HEK293 (cell line): ENCODE measurements at regions not wholly inside any gene's neighbourhood (a gene's known extent, or its start where the extent isn't known, plus 50 kb on each side); places are given as distances from the start of the nearest gene placed in this dataset.

Source experiments
- CTCF ChIA-PET: fragments of 350-600 bp; formaldehyde crosslinking; extraction: SDS; loops from one replicate; lab custom pipeline; 2021; ENCODE audit warnings: antibody characterized with exemption; lab: Yijun Ruan, JAX
- POLR2A ChIA-PET: fragments of 300-600 bp; formaldehyde crosslinking; extraction: SDS; loops from one replicate; lab custom pipeline; 2020; ENCODE audit warnings: antibody characterized with exemption, inconsistent platforms; lab: Yijun Ruan, JAX
- H3K27ac ChIP-seq: fragments of 200-500 bp; sonication (Bioruptor generic); 2 replicates; pipeline ENCODE4 v1.5.1; 2014; ENCODE audit warnings: low read depth, low read length, control low read depth, inconsistent platforms; ENCODE audit errors: extremely low read depth
- H3K36me3 ChIP-seq, 2 experiments: fragments of 200-500 bp in 1 of 2; sonication (Bioruptor generic) in 1 of 2; 1 replicate in 1 of 2; 2 replicates in 1 of 2; pipeline ENCODE4 v1.5.1; 2014 to 2017; ENCODE audit warnings: inconsistent platforms in 2 of 2, low read length in 2 of 2; ENCODE audit not compliant: control insufficient read depth in 2 of 2, insufficient read depth in 1 of 2
- H3K4me1 ChIP-seq: fragments of 200-500 bp; sonication (Bioruptor generic); 2 replicates; pipeline ENCODE4 v1.5.1; 2014; ENCODE audit warnings: mild to moderate bottlenecking, low read length, inconsistent platforms; ENCODE audit not compliant: control insufficient read depth, insufficient read depth
- H3K4me3 ChIP-seq: 2 replicates; pipeline ENCODE4 v1.5.1; 2011; ENCODE audit warnings: low read depth, mild to moderate bottlenecking, control low read depth, low read length, moderate library complexity
- H3K9me3 ChIP-seq: fragments of 200-500 bp; sonication (Bioruptor generic); 2 replicates; pipeline ENCODE4 v1.5.1; 2014; ENCODE audit warnings: low read depth, low read length, inconsistent platforms; ENCODE audit not compliant: control insufficient read depth, insufficient read depth
- EGR2 ChIP-seq: fragments of 450-650 bp; formaldehyde crosslinking; IDR thresholded peaks from 2 replicates; pipeline ENCODE4 v1.5.1; 2016; ENCODE audit warnings: low read depth, missing biosample characterization, missing genetic modification characterization
- HOXC10 ChIP-seq: sonication (generic); formaldehyde crosslinking; IDR thresholded peaks from 2 replicates; pipeline ENCODE4 v1.8.1; 2023; ENCODE audit warnings: mild to moderate bottlenecking, missing genetic modification reagents
- MZF1 ChIP-seq: fragments of 450-650 bp; formaldehyde crosslinking; IDR thresholded peaks from 2 replicates; pipeline ENCODE4 v1.5.1; 2017; ENCODE audit warnings: missing biosample characterization, missing genetic modification characterization, borderline replicate concordance
- OSR2 ChIP-seq: fragments of 450-650 bp; formaldehyde crosslinking; IDR thresholded peaks from 2 replicates; pipeline ENCODE4 v1.5.1; 2016; ENCODE audit warnings: missing biosample characterization, missing genetic modification characterization
- PRDM1 ChIP-seq: fragments of 450-650 bp; formaldehyde crosslinking; IDR thresholded peaks from 2 replicates; pipeline ENCODE4; 2016; ENCODE audit warnings: missing biosample characterization, missing genetic modification characterization
- SALL2 ChIP-seq: fragments of 450-650 bp; formaldehyde crosslinking; IDR thresholded peaks from 2 replicates; pipeline ENCODE4 v1.5.0; 2017; ENCODE audit warnings: missing biosample characterization, mild to moderate bottlenecking, missing genetic modification characterization, borderline replicate concordance
- SETDB1 ChIP-seq: IDR thresholded peaks from one replicate; pipeline ENCODE4 v1.6.1; 2017; ENCODE audit warnings: mild to moderate bottlenecking, low read length, moderate library complexity, mixed read lengths; ENCODE audit not compliant: insufficient read length
- ZEB2 ChIP-seq: fragments of 450-650 bp; formaldehyde crosslinking; IDR thresholded peaks from 2 replicates; pipeline ENCODE4 v1.5.1; 2016; ENCODE audit warnings: missing biosample characterization, missing genetic modification characterization
- ZFHX2 ChIP-seq: fragments of 450-650 bp; formaldehyde crosslinking; conservative IDR thresholded peaks from 2 replicates; pipeline ENCODE4 v1.5.1; 2016; ENCODE audit warnings: missing biosample characterization, missing genetic modification characterization
- ZNF121 ChIP-seq: fragments of 450-650 bp; formaldehyde crosslinking; IDR thresholded peaks from 2 replicates; pipeline ENCODE4 v1.5.1; 2016; ENCODE audit warnings: missing biosample characterization, missing genetic modification characterization
- ZNF132 ChIP-seq: fragments of 450-650 bp; formaldehyde crosslinking; IDR thresholded peaks from 2 replicates; pipeline ENCODE4 v1.5.1; 2017; ENCODE audit warnings: missing biosample characterization, missing genetic modification characterization, borderline replicate concordance
- ZNF175 ChIP-seq: fragments of 450-650 bp; formaldehyde crosslinking; IDR thresholded peaks from 2 replicates; pipeline ENCODE4 v1.5.1; 2016; ENCODE audit warnings: missing biosample characterization, missing genetic modification characterization
- ZNF239 ChIP-seq: fragments of 450-650 bp; formaldehyde crosslinking; IDR thresholded peaks from 2 replicates; pipeline ENCODE4 v1.5.1; 2016; ENCODE audit warnings: missing biosample characterization, missing genetic modification characterization
- ZNF433 ChIP-seq: fragments of 450-650 bp; formaldehyde crosslinking; IDR thresholded peaks from 2 replicates; pipeline ENCODE4 v1.5.1; 2016; ENCODE audit warnings: missing biosample characterization, missing genetic modification characterization, low read depth
- ZNF521 ChIP-seq: fragments of 450-650 bp; formaldehyde crosslinking; IDR thresholded peaks from 2 replicates; pipeline ENCODE4 v1.5.1; 2017; ENCODE audit warnings: missing biosample characterization, mild to moderate bottlenecking, missing genetic modification characterization
- ZNF530 ChIP-seq: fragments of 450-650 bp; formaldehyde crosslinking; IDR thresholded peaks from 2 replicates; pipeline ENCODE4 v1.5.1; 2016; ENCODE audit warnings: low read depth, missing biosample characterization, missing genetic modification characterization
- ZNF600 ChIP-seq: fragments of 450-650 bp; formaldehyde crosslinking; IDR thresholded peaks from 2 replicates; pipeline ENCODE4 v1.5.1; 2016; ENCODE audit warnings: missing biosample characterization, missing genetic modification characterization
- ZNF624 ChIP-seq: fragments of 450-650 bp; formaldehyde crosslinking; IDR thresholded peaks from 2 replicates; pipeline ENCODE4 v1.5.1; 2017; ENCODE audit warnings: missing biosample characterization, missing genetic modification characterization
- ZNF704 ChIP-seq: fragments of 450-650 bp; formaldehyde crosslinking; IDR thresholded peaks from 2 replicates; pipeline ENCODE4 v1.5.1; 2016; ENCODE audit warnings: missing biosample characterization, missing genetic modification characterization
- ZSCAN16 ChIP-seq: fragments of 450-650 bp; formaldehyde crosslinking; IDR thresholded peaks from 2 replicates; pipeline ENCODE4 v1.5.1; 2016; ENCODE audit warnings: missing biosample characterization, missing genetic modification characterization
- ZSCAN4 ChIP-seq: fragments of 450-650 bp; formaldehyde crosslinking; IDR thresholded peaks from 2 replicates; pipeline ENCODE4 v1.5.1; 2017; ENCODE audit warnings: missing biosample characterization, missing genetic modification characterization
- TF ChIP-seq, protein P1 (sequence below): fragments of 450-650 bp; formaldehyde crosslinking; IDR thresholded peaks from 2 replicates; pipeline ENCODE4 v1.5.1; 2017; ENCODE audit warnings: missing biosample characterization, mild to moderate bottlenecking, missing genetic modification characterization, moderate library complexity

GRCh38 chr3:160139291-160139690 lies 85.9 kb upstream of the C3orf80 start:
- ChIA-PET POLR2A (no interaction called here), CTCF (interaction anchor here (0.7 to 1.3 kb wide), 2 partner anchors 54 to 107 kb away, joined by 3 to 7 read pairs; no protein-coding TSS in a partner anchor)
- Histone ChIP-seq H3K4me3 (no peak overlapping the region), H3K4me1 (no peaks in the 10 kb centered on the region), H3K9me3 (no peaks in the 10 kb centered on the region), H3K27ac (no peak overlapping the region), H3K36me3 (no peaks in the 10 kb centered on the region)
- TF ChIP-seq ZNF624 (tag by site-specific recombination): no peak
- TF ChIP-seq, protein P1, sequence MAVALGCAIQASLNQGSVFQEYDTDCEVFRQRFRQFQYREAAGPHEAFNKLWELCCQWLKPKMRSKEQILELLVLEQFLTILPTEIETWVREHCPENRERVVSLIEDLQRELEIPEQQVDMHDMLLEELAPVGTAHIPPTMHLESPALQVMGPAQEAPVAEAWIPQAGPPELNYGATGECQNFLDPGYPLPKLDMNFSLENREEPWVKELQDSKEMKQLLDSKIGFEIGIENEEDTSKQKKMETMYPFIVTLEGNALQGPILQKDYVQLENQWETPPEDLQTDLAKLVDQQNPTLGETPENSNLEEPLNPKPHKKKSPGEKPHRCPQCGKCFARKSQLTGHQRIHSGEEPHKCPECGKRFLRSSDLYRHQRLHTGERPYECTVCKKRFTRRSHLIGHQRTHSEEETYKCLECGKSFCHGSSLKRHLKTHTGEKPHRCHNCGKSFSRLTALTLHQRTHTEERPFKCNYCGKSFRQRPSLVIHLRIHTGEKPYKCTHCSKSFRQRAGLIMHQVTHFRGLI (tag by site-specific recombination): no peak
- no peak for TF ChIP-seq ZNF530 (tag by site-specific recombination)
- TF ChIP-seq SETDB1: no peak
- TF ChIP-seq ZNF704: no peak
- TF ChIP-seq ZNF521 (tag by site-specific recombination): no peak
- TF ChIP-seq SALL2 (tag by site-specific recombination): no peak
- no peak for TF ChIP-seq ZNF600 (tag by site-specific recombination)
- no peak for TF ChIP-seq ZNF433
- no peak for TF ChIP-seq HOXC10 (CRISPR knock-in tag)
- no peak for TF ChIP-seq ZNF132 (tag by site-specific recombination)
- TF ChIP-seq MZF1 (tag by site-specific recombination): no peak
- TF ChIP-seq PRDM1 (tag by site-specific recombination): no peak
- TF ChIP-seq ZSCAN4 (tag by site-specific recombination): no peak
- no peak for TF ChIP-seq ZNF175 (tag by site-specific recombination)
- TF ChIP-seq ZEB2 (tag by site-specific recombination): no peak
- no peak for TF ChIP-seq ZNF121 (tag by site-specific recombination)

GRCh38 chr3:160140756-160141155 lies 84.5 kb upstream of the C3orf80 start:
- CTCF ChIA-PET: no interaction called here
- H3K4me3 ChIP-seq: no peak overlapping the region
- H3K36me3 ChIP-seq: no peaks in the 10 kb centered on the region
- peak; percentile 64 for TF ChIP-seq ZFHX2
- TF ChIP-seq ZSCAN16 (tag by site-specific recombination): no peak
- no peak for TF ChIP-seq ZNF239 (tag by site-specific recombination)
- no peak for TF ChIP-seq OSR2 (tag by site-specific recombination)
- TF ChIP-seq EGR2 (tag by site-specific recombination): peak; percentile 63
- TF ChIP-seq, all 188 proteins: peak for 2
- POLR2A ChIA-PET: no interaction called here
- Histone ChIP-seq H3K27ac (no peak overlapping the region), H3K4me1 (no peaks in the 10 kb centered on the region), H3K9me3 (no peaks in the 10 kb centered on the region)
